Neural cell (in vitro differentiated cells): ENCODE measurements at regions not wholly inside any gene's neighbourhood (a gene's known extent, or its start where the extent isn't known, plus 50 kb on each side); places are given as distances from the start of the nearest gene placed in this dataset.

ENCODE experiments used
- H2AFZ ChIP-seq: fragments of 200-600, 300-800 bp; sonication (generic), shearing (Covaris generic); 2 replicates; pipeline ENCODE4 v1.6.0; 2014; ENCODE audit warnings: low read depth, mild to moderate bottlenecking, antibody characterized with exemption, low read length, moderate library complexity
- H3F3A ChIP-seq: fragments of 200-600 bp; shearing (Covaris generic); 2 replicates; pipeline ENCODE4 v1.6.1; 2016; ENCODE audit warnings: mild to moderate bottlenecking, moderate library complexity, mixed read lengths, antibody characterized with exemption, low read length; ENCODE audit not compliant: insufficient read depth, poor library complexity, severe bottlenecking
- H3K27ac ChIP-seq: fragments of 200-600, 300-800 bp; sonication (generic), shearing (Covaris generic); 2 replicates; pipeline ENCODE4 v1.5.1; 2014; ENCODE audit warnings: mild to moderate bottlenecking, low read length, moderate library complexity
- H3K27me3 ChIP-seq: fragments of 300-800, 200-600 bp; sonication (generic), shearing (Covaris generic); 2 replicates; pipeline ENCODE4 v1.6.0; 2014; ENCODE audit warnings: mild to moderate bottlenecking, low read depth, low read length, moderate library complexity; ENCODE audit not compliant: insufficient read depth
- H3K36me3 ChIP-seq: fragments of 300-800, 200-600 bp; sonication (generic), shearing (Covaris generic); 2 replicates; pipeline ENCODE4 v1.5.1; 2014; ENCODE audit warnings: mild to moderate bottlenecking, antibody characterized with exemption, low read length, moderate library complexity; ENCODE audit not compliant: insufficient read depth
- H3K4me2 ChIP-seq: fragments of 300-800, 200-600 bp; sonication (generic), shearing (Covaris generic); 2 replicates; pipeline ENCODE4 v1.6.0; 2014; ENCODE audit warnings: mild to moderate bottlenecking, low read length
- H3K4me3 ChIP-seq: fragments of 300-800, 200-600 bp; sonication (generic), shearing (Covaris generic); 2 replicates; pipeline ENCODE4 v1.5.1; 2014; ENCODE audit warnings: mild to moderate bottlenecking, low read length, moderate library complexity
- H3K79me2 ChIP-seq: fragments of 200-600 bp; shearing (Covaris generic); replicated peaks from 2 replicates; pipeline ENCODE4 v1.6.0; 2014; ENCODE audit warnings: mild to moderate bottlenecking, low read length, moderate library complexity; ENCODE audit not compliant: insufficient read depth
- H3K9ac ChIP-seq: fragments of 300-800, 200-600 bp; sonication (generic), shearing (Covaris generic); 2 replicates; pipeline ENCODE4 v1.6.1; 2016; ENCODE audit warnings: mild to moderate bottlenecking, low read length, mixed read lengths
- H3K9me2 ChIP-seq: fragments of 200-600 bp; shearing (Covaris generic); 2 replicates; pipeline ENCODE4 v1.6.1; 2016; ENCODE audit warnings: mild to moderate bottlenecking, low read length, mixed read lengths; ENCODE audit not compliant: insufficient read depth
- H3K9me3 ChIP-seq: fragments of 200-600, 300-800 bp; sonication (generic), shearing (Covaris generic); 2 replicates; pipeline ENCODE4 v1.6.1; 2016; ENCODE audit warnings: mild to moderate bottlenecking, mixed run types, low read length, moderate library complexity, mixed read lengths
- H4K20me1 ChIP-seq: fragments of 200-600 bp; shearing (Covaris generic); 2 replicates; pipeline ENCODE4 v1.6.1; 2016; ENCODE audit warnings: mild to moderate bottlenecking, mixed run types; ENCODE audit not compliant: insufficient read depth
- EP300 ChIP-seq: fragments of 450-650 bp; conservative IDR thresholded peaks from 2 replicates; pipeline ENCODE4 v1.6.1; 2014; ENCODE audit warnings: antibody characterized with exemption, mild to moderate bottlenecking, moderate library complexity; ENCODE audit not compliant: poor library complexity, severe bottlenecking
- EZH2 ChIP-seq: fragments of 200-600, 300-800 bp; shearing (Covaris generic), sonication (generic); IDR thresholded peaks from 2 replicates; pipeline ENCODE4 v1.6.1; 2014; ENCODE audit warnings: antibody characterized with exemption, low read length, borderline replicate concordance, mild to moderate bottlenecking; ENCODE audit not compliant: insufficient read depth, poor library complexity, severe bottlenecking
- MXI1 ChIP-seq: fragments of 450-650 bp; conservative IDR thresholded peaks from 2 replicates; pipeline ENCODE4 v1.6.1; 2014; ENCODE audit warnings: antibody characterized with exemption, mild to moderate bottlenecking; ENCODE audit not compliant: poor library complexity, severe bottlenecking
- POLR2AphosphoS5 ChIP-seq: IDR thresholded peaks from 2 replicates; pipeline ENCODE4 v1.6.1; 2012
- RAD21 ChIP-seq: fragments of 450-650 bp; conservative IDR thresholded peaks from 2 replicates; pipeline ENCODE4 v1.6.1; 2014; ENCODE audit warnings: antibody characterized with exemption, mild to moderate bottlenecking, moderate library complexity
- REST ChIP-seq: IDR thresholded peaks from 2 replicates; pipeline ENCODE4 v1.6.1; 2012; ENCODE audit warnings: borderline replicate concordance
- SMC3 ChIP-seq: fragments of 450-650 bp; conservative IDR thresholded peaks from 2 replicates; pipeline ENCODE4 v1.6.1; 2014; ENCODE audit warnings: antibody characterized with exemption, mild to moderate bottlenecking, moderate library complexity; ENCODE audit not compliant: poor library complexity
- TAF1 ChIP-seq: IDR thresholded peaks from 2 replicates; pipeline ENCODE4 v1.6.1; 2012; ENCODE audit warnings: low read depth
- TF ChIP-seq, protein P1 (sequence below): fragments of 450-650 bp; IDR thresholded peaks from 2 replicates; pipeline ENCODE4 v1.5.1; 2014; ENCODE audit warnings: antibody characterized with exemption, mild to moderate bottlenecking, moderate library complexity; ENCODE audit not compliant: poor library complexity, severe bottlenecking

DNA sequence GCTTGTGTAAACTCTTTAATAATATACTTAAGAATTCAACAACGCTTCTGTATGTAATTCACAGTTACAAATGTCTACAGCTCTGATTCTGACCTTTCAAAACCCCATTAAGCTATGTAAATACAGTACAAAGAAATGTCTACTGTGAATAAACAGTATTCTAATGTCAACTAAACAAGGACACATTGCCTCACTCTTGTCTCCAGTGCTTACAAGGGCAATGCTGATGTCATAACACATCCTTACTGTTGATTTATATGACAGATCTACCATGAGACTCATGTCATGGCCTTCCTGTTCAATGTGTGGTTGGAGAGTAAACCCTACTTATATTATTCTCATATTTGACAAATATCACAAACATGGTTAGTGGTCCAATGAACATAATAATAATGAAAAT is 256.1 kb upstream of the ADGRL3 start:
- Histone ChIP-seq H3K27me3 (no peaks in the 10 kb centered on the region), H3K4me2 (no peak overlapping the region), H2AFZ (no peak overlapping the region), H3K36me3 (no peaks in the 10 kb centered on the region), H3K79me2 (no peaks in the 10 kb centered on the region), H3K9ac (no peak overlapping the region), H3F3A (no peaks in the 10 kb centered on the region), H3K9me2 (no peaks in the 10 kb centered on the region), H4K20me1 (no peaks in the 10 kb centered on the region), H3K27ac (no peak overlapping the region), H3K4me3 (no peak overlapping the region), H3K9me3 (no peaks in the 10 kb centered on the region)
- no peak for TF ChIP-seq POLR2AphosphoS5
- TF ChIP-seq EP300 = no peak
- TF ChIP-seq MXI1 = no peak
- TF ChIP-seq RAD21 = no peak
- TF ChIP-seq SMC3 = no peak
- no peak for TF ChIP-seq REST
- no peak for TF ChIP-seq EZH2
- no peak for TF ChIP-seq TAF1

DNA sequence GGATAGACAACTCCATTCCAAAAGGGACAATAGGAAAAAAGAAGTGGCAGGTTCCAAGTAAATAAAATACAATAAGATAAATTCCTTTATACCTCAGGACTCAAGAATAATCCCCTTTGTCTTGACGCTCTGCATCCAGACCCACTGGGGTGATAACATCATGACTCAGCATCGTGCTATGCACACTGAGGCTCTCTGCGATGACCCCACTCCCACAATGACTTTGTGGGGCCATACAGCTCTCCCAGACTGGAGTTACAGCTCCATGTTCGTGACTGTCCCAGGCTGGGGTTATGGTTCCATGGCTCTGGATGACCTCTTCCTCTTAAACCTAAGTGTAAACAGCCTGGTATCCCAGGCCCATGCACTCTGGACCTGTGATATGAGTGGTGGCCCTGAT is 254.5 kb upstream of the ADGRL3 start:
- H3K4me2 ChIP-seq = no peak overlapping the region
- no peak overlapping the region for H2AFZ ChIP-seq
- no peaks in the 10 kb centered on the region for H3F3A ChIP-seq
- TF ChIP-seq REST = no peak
- TF ChIP-seq TAF1 = no peak
- no peak for TF ChIP-seq POLR2AphosphoS5
- no peak for TF ChIP-seq RAD21
- no peak for TF ChIP-seq EZH2
- TF ChIP-seq, protein P1, sequence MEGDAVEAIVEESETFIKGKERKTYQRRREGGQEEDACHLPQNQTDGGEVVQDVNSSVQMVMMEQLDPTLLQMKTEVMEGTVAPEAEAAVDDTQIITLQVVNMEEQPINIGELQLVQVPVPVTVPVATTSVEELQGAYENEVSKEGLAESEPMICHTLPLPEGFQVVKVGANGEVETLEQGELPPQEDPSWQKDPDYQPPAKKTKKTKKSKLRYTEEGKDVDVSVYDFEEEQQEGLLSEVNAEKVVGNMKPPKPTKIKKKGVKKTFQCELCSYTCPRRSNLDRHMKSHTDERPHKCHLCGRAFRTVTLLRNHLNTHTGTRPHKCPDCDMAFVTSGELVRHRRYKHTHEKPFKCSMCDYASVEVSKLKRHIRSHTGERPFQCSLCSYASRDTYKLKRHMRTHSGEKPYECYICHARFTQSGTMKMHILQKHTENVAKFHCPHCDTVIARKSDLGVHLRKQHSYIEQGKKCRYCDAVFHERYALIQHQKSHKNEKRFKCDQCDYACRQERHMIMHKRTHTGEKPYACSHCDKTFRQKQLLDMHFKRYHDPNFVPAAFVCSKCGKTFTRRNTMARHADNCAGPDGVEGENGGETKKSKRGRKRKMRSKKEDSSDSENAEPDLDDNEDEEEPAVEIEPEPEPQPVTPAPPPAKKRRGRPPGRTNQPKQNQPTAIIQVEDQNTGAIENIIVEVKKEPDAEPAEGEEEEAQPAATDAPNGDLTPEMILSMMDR = no peak
- TF ChIP-seq MXI1 = no peak
- TF ChIP-seq EP300 = no peak
- no peak for TF ChIP-seq SMC3
- no peaks in the 10 kb centered on the region for H3K9me3 ChIP-seq
- no peaks in the 10 kb centered on the region for H3K79me2 ChIP-seq
- H3K9me2 ChIP-seq = no peaks in the 10 kb centered on the region
- H3K9ac ChIP-seq = no peak overlapping the region
- H4K20me1 ChIP-seq = no peaks in the 10 kb centered on the region
- H3K4me3 ChIP-seq = no peak overlapping the region
- no peaks in the 10 kb centered on the region for H3K27me3 ChIP-seq
- H3K27ac ChIP-seq = no peak overlapping the region
- no peaks in the 10 kb centered on the region for H3K36me3 ChIP-seq
